GM23338 (cell line): ENCODE measurements at regions not wholly inside any gene's neighbourhood (a gene's known extent, or its start where the extent isn't known, plus 50 kb on each side); places are given as distances from the start of the nearest gene placed in this dataset.

Experiments used
- CTCF ChIP-seq, 2 experiments: fragments of 200-600 bp in 1 of 2; sonication (generic) in 1 of 2; conservative IDR thresholded peaks; 2 replicates each; pipeline versions ENCODE4 v1.5.1 to v1.6.1; 2016 to 2017; ENCODE audit warnings: antibody characterized with exemption in 2 of 2, low read depth in 2 of 2, mild to moderate bottlenecking in 2 of 2, moderate library complexity in 1 of 2
- EZH2 ChIP-seq: fragments of 200-600 bp; sonication (generic); IDR thresholded peaks from one replicate; pipeline ENCODE4 v1.8.0; 2017; ENCODE audit warnings: antibody characterized with exemption, mild to moderate bottlenecking, low read depth; ENCODE audit not compliant: unreplicated experiment
- POLR2AphosphoS5 ChIP-seq: IDR thresholded peaks from 2 replicates; pipeline ENCODE4 v1.6.1; 2016; ENCODE audit warnings: antibody characterized with exemption, low read depth
- ZNF114 ChIP-seq: fragments of 250-450 bp; sonication (Bioruptor Pico); IDR thresholded peaks from 2 replicates; pipeline ENCODE4 v1.5.0; 2020; ENCODE audit warnings: mild to moderate bottlenecking, moderate library complexity
- TF ChIP-seq, protein P1 (sequence below): IDR thresholded peaks from one replicate; pipeline ENCODE4 v1.6.1; 2018; ENCODE audit warnings: antibody characterized with exemption; ENCODE audit not compliant: unreplicated experiment

DNA sequence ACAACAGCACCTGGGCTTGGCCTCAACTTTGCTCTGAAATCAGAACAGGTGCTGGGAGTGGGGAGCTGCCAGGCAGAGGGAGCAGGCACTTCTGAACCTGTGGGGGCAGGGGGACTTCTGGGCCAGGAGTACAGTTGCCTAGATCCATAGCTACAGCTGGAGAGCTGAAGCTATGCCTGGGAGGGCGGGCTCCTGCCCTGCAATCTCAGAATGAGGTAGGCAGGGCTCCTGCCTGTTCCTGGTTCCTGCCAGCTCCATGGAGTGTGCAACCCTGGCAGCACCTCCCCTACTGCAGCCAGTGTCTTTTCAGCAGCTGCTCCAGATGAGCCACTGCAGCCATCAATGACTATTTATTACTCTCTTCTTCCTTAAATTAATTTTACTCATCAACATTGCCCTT is 62.1 kb upstream of the NAV3 start:
- TF ChIP-seq CTCF (conservative IDR thresholded peaks at IDR 0.05; ENCODE audit: low read depth in 2 of 2), result no peak
- TF ChIP-seq EZH2, result no peak
- TF ChIP-seq, protein P1, sequence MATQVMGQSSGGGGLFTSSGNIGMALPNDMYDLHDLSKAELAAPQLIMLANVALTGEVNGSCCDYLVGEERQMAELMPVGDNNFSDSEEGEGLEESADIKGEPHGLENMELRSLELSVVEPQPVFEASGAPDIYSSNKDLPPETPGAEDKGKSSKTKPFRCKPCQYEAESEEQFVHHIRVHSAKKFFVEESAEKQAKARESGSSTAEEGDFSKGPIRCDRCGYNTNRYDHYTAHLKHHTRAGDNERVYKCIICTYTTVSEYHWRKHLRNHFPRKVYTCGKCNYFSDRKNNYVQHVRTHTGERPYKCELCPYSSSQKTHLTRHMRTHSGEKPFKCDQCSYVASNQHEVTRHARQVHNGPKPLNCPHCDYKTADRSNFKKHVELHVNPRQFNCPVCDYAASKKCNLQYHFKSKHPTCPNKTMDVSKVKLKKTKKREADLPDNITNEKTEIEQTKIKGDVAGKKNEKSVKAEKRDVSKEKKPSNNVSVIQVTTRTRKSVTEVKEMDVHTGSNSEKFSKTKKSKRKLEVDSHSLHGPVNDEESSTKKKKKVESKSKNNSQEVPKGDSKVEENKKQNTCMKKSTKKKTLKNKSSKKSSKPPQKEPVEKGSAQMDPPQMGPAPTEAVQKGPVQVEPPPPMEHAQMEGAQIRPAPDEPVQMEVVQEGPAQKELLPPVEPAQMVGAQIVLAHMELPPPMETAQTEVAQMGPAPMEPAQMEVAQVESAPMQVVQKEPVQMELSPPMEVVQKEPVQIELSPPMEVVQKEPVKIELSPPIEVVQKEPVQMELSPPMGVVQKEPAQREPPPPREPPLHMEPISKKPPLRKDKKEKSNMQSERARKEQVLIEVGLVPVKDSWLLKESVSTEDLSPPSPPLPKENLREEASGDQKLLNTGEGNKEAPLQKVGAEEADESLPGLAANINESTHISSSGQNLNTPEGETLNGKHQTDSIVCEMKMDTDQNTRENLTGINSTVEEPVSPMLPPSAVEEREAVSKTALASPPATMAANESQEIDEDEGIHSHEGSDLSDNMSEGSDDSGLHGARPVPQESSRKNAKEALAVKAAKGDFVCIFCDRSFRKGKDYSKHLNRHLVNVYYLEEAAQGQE, result no peak
- TF ChIP-seq POLR2AphosphoS5, result no peak
- TF ChIP-seq ZNF114 (CRISPR knock-in tag), result no peak
